Fibroblast of skin of left biceps (primary cell): ENCODE measurements at regions not wholly inside any gene's neighbourhood (a gene's known extent, or its start where the extent isn't known, plus 50 kb on each side); places are given as distances from the start of the nearest gene placed in this dataset.
"Not testable (repeated sequence)": the region's sequence is repeated elsewhere in the genome, so short reads cannot be mapped to it uniquely, and the experiment has no call there.

ENCODE experiments used
- DNase-seq, 2 experiments: peaks; one replicate each; pipeline ENCODE4 v3.0.0-alpha.2; 2013; ENCODE audit warnings: low read depth in 2 of 2

DNA sequence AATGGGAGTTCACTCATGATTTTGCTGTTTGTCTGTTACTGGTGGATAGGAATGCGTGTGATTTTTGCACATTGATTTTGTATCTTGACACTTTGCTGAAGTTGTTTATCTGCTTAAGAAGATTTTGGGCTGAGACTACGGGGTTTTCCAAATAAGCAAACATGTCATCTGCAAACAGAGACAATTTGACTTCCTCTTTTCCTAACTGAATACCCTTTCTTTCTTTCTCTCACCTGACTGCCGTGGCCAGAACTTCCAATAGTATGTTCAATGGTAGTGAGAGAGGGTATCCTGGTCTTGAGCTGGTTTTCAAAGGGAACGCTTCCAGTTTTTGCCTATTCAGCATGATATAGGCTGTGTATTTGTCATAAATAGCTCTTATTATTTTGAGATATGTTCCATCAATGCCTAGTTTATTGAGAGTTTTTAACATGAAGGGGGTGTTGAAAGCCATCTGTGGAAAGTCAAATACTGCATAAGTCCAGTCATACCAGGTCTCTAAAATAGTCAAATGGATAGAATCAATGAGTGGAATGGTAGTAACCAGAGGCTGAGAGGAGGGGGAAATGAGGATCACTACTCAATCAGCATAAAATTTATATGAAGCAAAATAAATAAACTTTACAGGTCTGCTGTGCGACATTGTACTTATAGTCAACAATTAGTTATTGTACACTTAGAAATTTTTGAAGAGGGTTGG, 610.4 kb upstream of the ADGRB3 start:
- DNase-seq: no peak

DNA sequence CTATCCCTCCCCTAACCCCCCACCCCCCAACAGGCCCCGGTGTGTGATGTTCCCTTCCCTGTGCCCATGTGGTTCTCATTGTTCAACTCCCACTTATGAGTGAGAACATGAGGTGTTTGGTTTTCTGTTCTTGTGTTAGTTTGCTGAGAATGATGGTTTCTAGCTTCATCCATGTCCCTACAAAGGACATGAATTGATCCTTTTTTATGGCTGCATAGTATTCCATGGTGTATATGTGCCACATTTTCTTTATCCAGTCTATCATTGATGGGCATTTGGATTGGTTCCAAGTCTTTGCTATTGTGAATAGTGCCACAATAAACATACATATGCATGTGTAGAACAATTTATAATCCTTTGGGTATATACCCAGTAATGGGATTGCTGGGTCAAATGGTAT, 612.1 kb upstream of the ADGRB3 start:
- not testable (repeated sequence) for DNase-seq

DNA sequence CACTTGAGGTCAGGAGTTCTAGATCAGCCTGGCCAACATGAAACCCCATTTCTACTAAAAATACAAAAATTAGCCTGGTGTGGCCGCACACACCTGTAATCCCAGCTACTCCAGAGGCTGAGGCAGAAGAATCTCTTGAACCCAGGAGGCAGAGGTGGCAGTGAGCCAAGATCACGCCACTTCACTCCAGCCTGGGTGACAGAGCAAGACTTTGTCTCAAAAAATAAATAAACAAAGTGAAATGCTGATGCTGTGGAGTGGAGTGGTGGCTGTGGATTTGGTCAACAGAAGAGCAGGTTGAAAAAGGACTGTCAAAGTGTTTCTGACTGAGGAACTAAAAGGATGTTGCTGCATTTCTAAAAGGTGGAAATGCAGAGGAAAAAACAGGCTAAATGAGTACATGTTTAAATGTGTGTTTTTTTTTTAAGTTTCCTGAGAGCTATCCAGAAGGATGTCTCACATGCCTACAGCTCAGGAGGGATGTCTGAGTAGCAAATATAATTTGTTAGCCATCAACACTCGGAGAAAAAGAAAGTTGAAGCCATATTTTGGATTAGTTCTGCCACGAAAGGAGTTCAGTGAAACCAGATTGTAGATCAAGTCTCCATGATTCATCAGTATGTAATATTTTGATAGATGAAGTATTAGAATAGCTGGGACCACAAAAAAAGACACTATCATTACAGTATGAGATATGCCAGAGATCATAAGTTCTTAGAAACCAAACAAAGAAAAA, 621.1 kb upstream of the ADGRB3 start:
- DNase-seq: peak; percentile 12 to 19

DNA sequence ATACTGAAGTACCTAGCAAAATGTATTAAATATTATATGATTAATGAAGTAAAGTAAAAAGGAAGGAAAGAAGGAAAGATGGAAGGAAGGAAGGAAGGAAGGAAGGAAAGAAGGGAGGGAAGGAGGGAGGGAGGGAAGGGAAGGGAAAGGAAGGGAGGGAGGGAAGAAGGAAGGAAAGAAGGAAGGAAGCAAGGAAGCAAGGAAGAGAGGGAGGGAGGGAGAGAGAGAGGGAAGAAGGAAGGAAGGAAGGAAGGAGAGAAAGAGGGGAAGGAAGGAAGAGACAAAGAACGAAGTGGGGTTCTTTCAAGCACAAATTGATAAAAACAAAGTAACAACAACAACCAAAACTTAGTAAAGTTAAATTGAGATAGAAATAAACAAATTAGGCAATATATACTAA, 622.3 kb upstream of the ADGRB3 start:
- no peak for DNase-seq

DNA sequence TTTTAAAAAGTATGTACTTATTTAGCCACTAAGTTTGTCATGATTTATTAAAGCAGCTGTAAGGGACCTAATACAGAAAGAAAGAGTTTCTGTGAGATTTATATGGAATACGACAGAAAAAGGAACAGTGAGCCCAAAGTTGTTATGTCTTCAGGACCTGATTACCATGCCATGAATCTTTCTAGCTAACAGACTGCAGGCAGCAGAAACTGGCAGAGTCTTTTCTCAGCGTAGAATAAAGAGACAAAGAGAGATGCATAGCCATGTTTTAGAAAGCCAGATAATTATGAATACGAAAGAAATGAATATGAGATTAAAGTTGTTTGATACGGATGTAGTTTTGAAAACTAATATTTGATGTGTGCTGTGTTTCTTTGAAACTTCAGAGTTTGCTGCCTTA, 624.1 kb upstream of the ADGRB3 start:
- no peak for DNase-seq

DNA sequence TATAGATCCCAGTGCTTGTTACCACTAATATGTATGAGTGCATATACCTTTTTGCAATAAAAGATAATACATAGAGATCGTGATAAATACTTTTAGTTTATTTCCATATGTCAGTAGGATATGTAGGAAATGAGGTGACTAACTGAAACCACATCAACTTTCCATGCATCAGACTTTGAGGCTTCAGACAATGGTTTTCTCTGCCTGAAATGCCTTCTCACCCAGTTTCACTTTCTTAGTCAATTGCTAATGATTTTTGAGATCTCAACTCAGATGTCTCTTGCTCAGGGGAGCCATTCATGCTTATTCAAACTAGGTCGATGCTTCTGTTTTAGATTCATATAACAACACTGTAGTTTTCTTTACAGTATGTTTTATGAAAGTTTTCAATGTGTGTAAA, 626.6 kb upstream of the ADGRB3 start:
- no peak for DNase-seq

DNA sequence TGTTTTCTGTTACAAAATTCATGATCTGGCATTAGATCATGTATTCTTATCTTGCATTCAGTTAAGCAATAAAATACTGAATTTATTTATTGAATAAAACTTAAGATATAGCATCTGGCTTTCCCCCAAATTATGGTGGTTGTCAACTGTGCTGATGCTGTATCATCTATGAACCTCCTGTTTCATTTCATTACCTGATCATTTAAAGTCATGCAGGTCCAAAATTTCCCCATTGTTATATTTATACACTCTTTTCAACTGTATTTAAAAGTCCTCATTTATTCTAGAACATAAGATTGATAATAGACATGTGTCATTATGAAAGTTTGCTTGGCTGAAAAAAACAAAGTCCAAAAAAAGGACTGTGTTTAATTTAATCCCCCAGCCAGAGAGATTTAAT, 627.4 kb upstream of the ADGRB3 start:
- DNase-seq: no peak

DNA sequence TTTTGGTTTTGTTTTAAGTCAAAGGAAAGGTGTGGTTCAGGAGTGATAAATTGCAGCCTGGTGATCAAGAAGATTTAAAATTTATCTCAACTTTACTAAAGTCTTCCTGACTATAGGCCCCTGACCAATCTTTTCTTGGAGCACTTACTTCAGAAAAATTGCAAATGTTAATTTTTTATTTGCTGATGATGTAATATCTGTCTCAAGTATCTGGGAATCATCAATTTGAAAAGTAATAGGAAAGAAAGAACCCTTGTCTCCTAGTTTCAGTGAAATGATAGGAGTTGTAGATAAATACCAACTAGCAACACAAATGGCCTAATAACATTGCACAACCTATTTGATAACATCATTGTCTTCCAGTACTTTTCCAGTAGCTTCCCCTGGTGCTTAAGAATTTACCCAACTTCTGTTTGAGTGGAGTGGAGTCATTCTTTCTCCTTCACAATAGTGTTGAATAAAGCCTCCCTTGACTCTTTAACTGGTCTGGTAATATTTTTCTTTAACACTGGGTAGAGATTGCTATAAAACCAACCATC, 648.3 kb upstream of the ADGRB3 start:
- DNase-seq: no peak

DNA sequence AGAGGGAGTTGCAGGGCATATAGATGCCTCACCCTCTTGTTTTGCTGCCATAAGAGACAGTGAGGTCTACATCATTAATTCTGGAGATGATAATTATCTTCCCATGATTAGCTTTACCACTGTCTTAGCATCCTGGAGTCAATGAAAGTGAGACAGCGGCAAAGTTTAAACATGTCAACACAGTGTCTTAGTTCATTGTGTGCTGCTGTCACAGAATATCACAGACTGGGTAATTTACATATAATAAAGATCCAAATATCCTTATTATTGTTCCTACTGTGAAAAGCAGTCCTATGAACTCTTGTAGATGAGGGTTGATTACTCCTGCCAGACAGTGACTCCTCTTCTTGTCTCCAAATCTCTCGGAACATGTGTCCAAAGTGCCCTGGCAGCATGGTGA, 658.6 kb upstream of the ADGRB3 start:
- no peak for DNase-seq

DNA sequence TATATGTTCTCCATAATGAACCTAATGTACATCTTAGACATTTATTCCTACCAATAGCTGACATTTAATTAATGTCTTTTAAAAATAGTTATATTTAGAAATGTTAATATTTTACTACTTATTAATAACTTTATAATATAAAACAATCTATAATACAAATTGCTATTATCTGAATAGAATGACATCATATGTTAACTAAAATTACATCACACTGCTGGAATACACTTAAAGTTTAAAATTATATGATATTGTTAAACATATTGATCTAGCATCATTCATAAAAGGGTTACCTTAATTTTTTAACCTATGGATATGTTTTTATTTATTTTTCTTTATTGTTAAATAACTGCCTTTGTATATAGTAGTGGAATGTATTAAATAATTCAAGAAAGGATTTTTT, 660.2 kb upstream of the ADGRB3 start:
- no peak for DNase-seq

DNA sequence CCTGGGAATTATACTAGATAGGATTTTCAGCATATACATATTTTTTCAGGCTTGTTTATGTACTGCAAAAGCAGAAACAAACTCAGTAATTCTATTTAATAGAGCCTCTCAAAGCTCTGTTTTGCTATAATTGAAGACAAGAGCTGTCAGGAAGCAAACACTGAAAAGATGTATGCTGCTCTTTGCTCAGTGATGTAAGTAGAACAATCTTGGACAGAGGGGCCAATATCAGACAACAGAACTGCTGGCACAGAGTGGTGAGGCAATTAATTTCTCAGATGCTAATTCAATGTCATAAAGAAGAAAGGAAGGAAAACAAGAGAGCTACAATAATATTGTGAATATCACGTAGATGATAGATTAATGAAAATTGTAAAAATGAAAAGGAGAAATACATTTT, 663.3 kb upstream of the ADGRB3 start:
- no peak for DNase-seq

DNA sequence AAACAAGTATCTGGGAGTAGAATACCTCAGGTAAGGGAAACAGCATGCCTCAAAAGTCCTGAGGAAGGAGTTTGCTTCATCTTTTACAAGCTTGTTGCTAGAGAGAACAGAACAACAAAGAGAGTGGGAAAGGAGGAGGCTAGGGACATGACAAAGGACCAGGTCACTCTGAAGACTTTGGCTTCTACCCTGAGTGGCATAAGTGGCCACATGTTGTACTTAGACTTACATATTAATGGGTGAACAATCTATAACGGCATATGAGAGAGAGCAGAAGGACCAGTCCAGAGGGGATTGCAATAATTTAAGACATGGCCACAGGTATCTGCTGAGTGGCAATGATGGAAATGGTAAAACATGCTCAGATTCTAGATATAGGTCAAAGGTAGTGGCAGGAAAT, 668.3 kb upstream of the ADGRB3 start:
- no peak for DNase-seq

DNA sequence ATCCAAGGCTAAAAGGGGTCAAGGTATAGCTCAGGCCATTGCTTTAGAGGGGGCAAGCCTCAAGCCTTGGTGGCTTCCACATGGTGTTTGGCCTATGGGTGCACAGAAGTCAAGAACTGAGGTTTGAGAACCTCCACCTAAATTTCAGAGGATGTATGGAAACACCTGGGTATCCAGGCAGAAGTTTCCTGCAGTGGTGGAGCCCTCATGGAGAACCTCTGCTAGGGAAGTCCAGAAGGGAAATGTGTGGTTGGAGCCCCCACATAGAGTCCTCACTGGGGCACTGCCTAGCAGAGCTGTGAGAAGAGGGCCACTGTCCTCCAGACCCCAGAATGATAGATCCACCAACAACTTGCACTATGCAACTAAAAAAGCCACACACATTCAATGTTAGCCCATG, 678.7 kb upstream of the ADGRB3 start:
- DNase-seq: no peak

DNA sequence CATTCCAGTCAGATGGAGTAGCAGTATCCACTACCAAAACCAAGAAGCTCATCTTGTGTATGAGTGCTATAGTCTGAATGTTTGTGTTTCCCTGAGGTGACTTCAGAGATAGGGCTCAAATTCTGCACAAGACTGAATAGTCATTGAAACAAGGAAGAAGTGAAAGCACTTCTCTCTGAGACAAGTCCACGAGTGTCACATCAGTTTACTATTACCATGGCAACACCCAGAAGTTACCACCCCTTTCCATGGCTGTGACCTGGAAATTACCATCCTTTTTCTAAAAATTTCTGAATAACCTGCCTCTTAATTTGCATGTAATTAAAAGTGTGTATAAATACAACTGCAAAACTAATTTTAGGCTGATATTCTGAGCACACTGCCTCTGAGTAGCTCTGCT, 682.1 kb upstream of the ADGRB3 start:
- no peak for DNase-seq

DNA sequence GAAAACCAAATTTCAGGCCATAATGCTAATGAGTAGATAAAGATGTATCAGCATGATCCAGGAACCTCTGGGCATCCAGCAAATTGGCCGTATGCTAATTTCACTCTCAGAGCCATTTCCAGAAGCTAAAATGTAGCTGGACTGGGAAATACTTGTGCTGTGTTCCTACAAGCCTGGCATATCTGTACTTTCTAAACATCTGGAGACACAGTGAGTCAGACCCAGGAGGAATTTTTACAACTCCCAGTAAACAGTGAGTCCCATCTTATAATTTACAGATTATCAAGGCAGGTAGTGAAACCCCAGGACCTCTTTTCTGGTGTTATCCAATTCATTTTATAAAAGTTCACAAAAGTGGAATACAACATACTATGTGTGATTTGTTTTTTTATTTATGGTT, 683.0 kb upstream of the ADGRB3 start:
- DNase-seq: no peak

DNA sequence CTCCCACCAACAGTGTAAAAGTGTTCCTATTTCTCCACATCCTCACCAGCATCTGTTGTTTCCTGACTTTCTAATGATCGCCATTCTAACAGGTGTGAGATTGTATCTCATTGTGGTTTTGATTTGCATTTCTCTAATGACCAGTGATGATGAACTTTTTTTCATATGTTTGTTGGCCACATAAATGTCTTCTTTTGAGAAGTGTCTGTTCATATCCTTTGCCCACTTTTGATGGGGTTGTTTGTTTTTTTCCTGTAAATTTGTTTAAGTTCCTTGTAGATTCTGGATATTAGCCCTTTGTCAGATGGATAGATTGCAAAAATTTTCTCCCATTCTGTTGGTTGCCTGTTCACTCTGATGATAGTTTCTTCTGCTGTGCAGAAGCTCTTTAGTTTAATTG, 687.3 kb upstream of the ADGRB3 start:
- DNase-seq: not testable (repeated sequence)

DNA sequence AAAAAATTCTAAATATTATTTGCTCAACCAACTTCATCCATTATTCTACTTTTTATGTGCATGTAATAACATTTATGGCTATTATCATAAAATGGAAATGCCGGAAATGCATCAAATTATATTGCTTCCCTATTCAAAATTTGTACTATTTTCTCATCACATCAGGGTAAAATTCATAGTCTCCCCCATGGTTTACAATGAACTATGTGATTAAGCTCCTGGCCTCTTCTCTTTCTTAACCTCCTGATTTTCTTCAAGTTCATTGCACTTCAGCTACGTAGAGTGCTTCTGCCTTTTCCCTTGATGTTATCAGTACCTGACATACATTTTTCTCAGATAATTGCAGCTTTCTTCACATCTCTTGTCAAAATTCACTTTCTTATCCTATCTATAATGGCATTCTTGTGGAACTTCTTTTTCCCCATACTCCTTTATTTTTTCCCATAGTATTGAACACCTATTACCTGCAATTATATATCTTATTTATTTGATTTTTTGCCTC, 699.1 kb upstream of the ADGRB3 start:
- no peak for DNase-seq

DNA sequence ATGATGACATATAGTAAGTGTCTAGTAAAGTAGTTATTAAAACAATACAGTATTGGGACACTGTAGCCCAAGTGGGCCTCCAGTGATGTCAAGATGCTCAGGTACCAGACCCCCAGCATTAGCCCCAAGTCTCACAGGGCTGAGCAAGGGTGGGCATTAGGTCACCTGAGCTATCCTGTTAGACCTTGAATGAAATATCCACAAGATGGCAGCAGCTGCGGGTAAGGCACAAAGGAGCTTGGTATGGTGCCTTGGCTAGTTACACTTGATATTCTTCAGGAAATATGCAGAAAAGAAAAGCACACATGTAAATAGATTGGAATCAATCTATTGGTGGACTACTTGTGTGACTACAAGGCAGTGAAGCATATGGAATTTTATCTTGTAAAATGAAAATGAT, 701.8 kb upstream of the ADGRB3 start:
- DNase-seq: no peak

DNA sequence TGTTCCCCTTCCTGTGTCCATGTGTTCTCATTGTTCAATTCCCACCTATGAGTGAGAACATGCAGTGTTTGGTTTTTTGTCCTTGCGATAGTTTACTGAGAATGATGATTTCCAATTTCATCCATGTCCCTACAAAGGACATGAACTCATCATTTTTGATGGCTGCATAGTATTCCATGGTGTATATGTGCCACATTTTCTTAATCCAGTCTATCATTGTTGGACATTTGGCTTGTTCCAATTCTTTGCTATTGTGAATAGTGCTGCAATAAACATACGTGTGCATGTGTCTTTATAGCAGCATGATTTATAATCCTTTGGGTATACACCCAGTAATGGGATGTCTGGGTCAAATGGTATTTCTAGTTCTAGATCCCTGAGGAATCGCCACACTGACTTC, 712.5 kb upstream of the ADGRB3 start:
- not testable (repeated sequence) for DNase-seq

DNA sequence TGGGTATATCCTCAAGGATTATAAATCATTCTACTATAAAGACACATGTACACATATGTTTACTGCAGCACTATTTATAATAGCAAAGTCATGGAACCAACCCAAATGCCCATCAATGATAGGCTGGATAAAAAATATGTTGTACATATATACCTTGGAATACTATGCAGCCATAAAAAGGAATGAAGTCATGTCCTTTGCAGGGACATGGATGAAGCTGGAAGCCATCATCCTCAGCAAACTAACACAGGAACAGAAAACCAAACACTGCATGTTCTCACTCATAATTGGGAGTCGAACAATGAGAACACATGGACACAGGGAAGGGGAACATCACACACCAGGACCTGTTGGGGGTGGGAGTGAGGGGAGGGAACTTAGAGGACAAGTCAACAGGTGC, 715.0 kb upstream of the ADGRB3 start:
- DNase-seq: not testable (repeated sequence)

DNA sequence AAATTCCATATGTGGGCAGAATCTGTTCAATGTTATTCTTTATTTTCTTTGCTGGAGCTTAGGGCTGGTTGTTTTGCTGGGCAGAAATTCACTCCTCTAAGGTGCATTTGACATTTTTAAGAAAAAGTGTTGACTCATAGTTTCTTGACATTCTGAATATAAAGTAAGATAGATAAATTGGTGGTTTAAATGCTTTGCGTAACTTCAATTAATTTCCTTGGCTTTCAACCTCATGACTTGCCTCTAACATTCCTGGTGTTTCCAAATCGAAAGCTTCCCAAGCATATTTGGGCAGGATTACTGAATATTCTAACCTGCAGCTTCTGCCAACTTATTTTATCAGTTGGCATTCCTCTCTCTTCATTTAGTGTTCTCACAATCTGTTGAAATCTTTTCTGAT, 718.7 kb upstream of the ADGRB3 start:
- no peak for DNase-seq

DNA sequence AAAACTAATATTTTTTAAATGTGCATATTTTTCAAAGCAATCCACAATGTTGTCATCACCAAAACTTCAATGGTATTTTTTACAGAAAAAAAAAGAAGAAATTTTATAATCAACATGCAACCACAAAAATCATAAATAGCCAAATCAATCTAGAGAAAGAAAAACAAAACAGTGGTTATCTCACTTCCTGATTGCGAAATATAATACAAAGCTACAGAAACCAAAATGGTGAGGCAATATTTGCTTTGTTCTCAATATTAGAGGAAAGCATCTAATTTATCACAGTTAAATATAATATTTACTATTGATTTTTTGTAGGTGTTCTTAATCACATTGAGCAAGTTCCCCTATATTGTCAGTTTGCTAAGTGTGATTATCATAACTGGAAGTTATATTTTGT, 720.7 kb upstream of the ADGRB3 start:
- DNase-seq: no peak

DNA sequence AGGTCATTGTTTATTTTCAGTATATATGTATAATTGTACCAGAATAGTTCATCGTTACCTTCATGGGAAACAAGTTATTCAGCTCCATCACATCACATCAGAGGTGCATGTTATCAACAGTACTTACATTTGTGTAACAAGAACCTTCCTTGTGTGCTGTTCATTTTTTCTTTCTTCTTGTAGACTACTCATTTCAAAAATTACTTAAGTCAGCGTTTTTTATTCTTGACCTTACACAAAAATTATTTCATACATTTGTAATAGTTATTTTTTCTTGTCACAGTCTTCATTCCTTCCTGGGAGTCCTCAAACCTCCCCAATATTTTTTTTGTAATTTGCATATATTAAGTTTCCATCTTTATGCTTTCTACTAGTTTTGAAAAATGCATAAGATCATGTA, 725.7 kb upstream of the ADGRB3 start:
- no peak for DNase-seq
